ENCODE measurements at regions not wholly inside any gene's neighbourhood (a gene's known extent, or its start where the extent isn't known, plus 50 kb on each side); places are given as distances from the start of the nearest gene placed in this dataset.

DNA sequence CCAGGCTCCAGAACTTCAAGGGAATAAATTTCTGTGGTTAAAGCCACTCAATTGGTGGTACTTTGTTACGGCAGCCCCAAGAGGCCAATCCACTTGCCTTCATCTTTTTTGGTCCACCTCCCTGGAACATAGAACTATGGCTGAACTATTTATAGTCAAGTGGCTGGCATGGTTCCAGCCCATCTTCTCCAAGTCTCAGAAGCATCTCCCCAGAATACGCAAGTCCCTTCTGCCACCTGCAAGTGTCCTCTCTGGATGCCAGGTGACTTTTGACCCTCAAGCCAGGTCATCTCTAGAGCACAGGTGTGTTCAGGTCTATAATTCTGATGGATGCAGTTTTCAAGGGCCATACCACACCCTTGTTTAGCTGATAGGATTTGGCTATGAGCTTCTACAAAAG lies 371.5 kb downstream of the AACS start:
- no peaks in the 10 kb centered on the region for H3K9me3 Mint-ChIP-seq
- H3K36me3 Mint-ChIP-seq (ENCODE audit: low read depth): peaks cover 4% of the 10 kb centered on the region; the same call in 2 of the 3 replicates
- H4K20me1 ChIP-seq (replicated peaks; ENCODE audit: insufficient read depth): no peaks in the 10 kb centered on the region; the same call in 1 of the 2 replicates
- no peak overlapping the region for H3K4me3 Mint-ChIP-seq
- H3K27me3 Mint-ChIP-seq (ENCODE audit: insufficient read depth, low read depth, poor library complexity): peaks cover 13% of the 10 kb centered on the region
- H3K27ac Mint-ChIP-seq: no peak overlapping the region
- peaks cover 7% of the 10 kb centered on the region; the same call in 1 of the 2 replicates for H3K79me2 ChIP-seq (replicated peaks; ENCODE audit: insufficient read depth)
- ATAC-seq (no peak), DNase-seq (ENCODE audit: low spot score) (no peak)
- no peak overlapping the region for H3K4me3 ChIP-seq
- H3F3A ChIP-seq (replicated peaks; ENCODE audit: low read depth): no peaks in the 10 kb centered on the region
- H3K36me3 ChIP-seq (ENCODE audit: insufficient read depth): no peaks in the 10 kb centered on the region
- no peak overlapping the region for H3K4me2 ChIP-seq
- peaks cover 36% of the 10 kb centered on the region for H3K4me1 Mint-ChIP-seq
- H3K27ac ChIP-seq (ENCODE audit: low read depth): no peak overlapping the region
- no peaks in the 10 kb centered on the region for H3K27me3 ChIP-seq (ENCODE audit: insufficient read depth)
- H3K4me1 ChIP-seq (ENCODE audit: insufficient read depth): no peaks in the 10 kb centered on the region
- H3K9me2 ChIP-seq (ENCODE audit: insufficient read depth): 0 out of 2 replicates have a peak, but pooled peaks cover 6% of the 10 kb centered on the region
- H2AFZ ChIP-seq: no peak overlapping the region
- TF ChIP-seq CREB1 (CRISPR knock-in tag; IDR thresholded peaks at IDR 0.05; ENCODE audit: low read depth) (no peak), ZNF331 (CRISPR knock-in tag; IDR thresholded peaks at IDR 0.05; ENCODE audit: low read depth) (no peak), JUNB (IDR thresholded peaks at IDR 0.05; ENCODE audit: unreplicated experiment) (no peak)

DNA sequence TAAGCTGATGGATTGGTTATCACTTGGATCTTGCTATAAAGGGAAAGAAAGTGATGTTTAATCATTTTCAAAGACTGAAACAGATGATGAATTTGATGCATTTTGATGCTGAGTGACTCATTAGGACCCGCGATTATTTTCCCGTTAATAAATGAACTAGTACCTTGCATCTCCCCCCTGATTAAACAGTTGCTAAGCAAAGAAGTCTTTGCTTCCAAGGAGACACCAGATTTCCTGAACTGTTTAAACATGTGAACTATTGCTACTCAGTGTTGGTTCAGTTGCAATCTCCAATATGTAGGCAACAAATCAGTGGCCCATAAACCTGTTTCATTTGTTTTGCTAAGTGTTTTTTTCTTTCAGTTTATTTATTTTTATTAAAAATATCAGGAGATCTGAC lies 375.2 kb downstream of the AACS start:
- no peak for ATAC-seq
- H3F3A ChIP-seq (replicated peaks; ENCODE audit: low read depth): no peaks in the 10 kb centered on the region

More for the DNA sequence above, 375.2 kb downstream of the AACS start:
- no peaks in the 10 kb centered on the region for H4K20me1 ChIP-seq (replicated peaks; ENCODE audit: insufficient read depth)
- Mint-ChIP-seq H3K9me3 (no peaks in the 10 kb centered on the region), H3K27ac (no peak overlapping the region), H3K4me3 (no peak overlapping the region), H3K27me3 (ENCODE audit: insufficient read depth, low read depth, poor library complexity) (peaks cover 8% of the 10 kb centered on the region), H3K36me3 (ENCODE audit: low read depth) (peaks cover 11% of the 10 kb centered on the region), H3K4me1 (peaks cover 40% of the 10 kb centered on the region)
- 0 out of 2 replicates have a peak, but pooled peaks cover 6% of the 10 kb centered on the region for H3K9me2 ChIP-seq (ENCODE audit: insufficient read depth)
- no peak overlapping the region for H3K4me3 ChIP-seq
- H3K79me2 ChIP-seq (replicated peaks; ENCODE audit: insufficient read depth): peaks cover 15% of the 10 kb centered on the region
- TF ChIP-seq, protein P1, sequence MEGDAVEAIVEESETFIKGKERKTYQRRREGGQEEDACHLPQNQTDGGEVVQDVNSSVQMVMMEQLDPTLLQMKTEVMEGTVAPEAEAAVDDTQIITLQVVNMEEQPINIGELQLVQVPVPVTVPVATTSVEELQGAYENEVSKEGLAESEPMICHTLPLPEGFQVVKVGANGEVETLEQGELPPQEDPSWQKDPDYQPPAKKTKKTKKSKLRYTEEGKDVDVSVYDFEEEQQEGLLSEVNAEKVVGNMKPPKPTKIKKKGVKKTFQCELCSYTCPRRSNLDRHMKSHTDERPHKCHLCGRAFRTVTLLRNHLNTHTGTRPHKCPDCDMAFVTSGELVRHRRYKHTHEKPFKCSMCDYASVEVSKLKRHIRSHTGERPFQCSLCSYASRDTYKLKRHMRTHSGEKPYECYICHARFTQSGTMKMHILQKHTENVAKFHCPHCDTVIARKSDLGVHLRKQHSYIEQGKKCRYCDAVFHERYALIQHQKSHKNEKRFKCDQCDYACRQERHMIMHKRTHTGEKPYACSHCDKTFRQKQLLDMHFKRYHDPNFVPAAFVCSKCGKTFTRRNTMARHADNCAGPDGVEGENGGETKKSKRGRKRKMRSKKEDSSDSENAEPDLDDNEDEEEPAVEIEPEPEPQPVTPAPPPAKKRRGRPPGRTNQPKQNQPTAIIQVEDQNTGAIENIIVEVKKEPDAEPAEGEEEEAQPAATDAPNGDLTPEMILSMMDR (conservative IDR thresholded peaks at IDR 0.05; ENCODE audit: low read depth in 2 of 2): no peak
- TF ChIP-seq POLR2AphosphoS5 (IDR thresholded peaks at IDR 0.05; ENCODE audit: low read depth) (no peak), JUNB (IDR thresholded peaks at IDR 0.05; ENCODE audit: unreplicated experiment) (no peak), CREB1 (CRISPR knock-in tag; IDR thresholded peaks at IDR 0.05; ENCODE audit: low read depth) (no peak), ZNF331 (CRISPR knock-in tag; IDR thresholded peaks at IDR 0.05; ENCODE audit: low read depth) (no peak), EZH2phosphoT487 (IDR thresholded peaks at IDR 0.05; ENCODE audit: unreplicated experiment) (no peak), STAT1 (IDR thresholded peaks at IDR 0.05; ENCODE audit: unreplicated experiment) (no peak)
- TF ChIP-seq, protein P2, sequence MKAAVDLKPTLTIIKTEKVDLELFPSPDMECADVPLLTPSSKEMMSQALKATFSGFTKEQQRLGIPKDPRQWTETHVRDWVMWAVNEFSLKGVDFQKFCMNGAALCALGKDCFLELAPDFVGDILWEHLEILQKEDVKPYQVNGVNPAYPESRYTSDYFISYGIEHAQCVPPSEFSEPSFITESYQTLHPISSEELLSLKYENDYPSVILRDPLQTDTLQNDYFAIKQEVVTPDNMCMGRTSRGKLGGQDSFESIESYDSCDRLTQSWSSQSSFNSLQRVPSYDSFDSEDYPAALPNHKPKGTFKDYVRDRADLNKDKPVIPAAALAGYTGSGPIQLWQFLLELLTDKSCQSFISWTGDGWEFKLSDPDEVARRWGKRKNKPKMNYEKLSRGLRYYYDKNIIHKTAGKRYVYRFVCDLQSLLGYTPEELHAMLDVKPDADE (IDR thresholded peaks at IDR 0.05): no peak
- TF ChIP-seq, protein P3, sequence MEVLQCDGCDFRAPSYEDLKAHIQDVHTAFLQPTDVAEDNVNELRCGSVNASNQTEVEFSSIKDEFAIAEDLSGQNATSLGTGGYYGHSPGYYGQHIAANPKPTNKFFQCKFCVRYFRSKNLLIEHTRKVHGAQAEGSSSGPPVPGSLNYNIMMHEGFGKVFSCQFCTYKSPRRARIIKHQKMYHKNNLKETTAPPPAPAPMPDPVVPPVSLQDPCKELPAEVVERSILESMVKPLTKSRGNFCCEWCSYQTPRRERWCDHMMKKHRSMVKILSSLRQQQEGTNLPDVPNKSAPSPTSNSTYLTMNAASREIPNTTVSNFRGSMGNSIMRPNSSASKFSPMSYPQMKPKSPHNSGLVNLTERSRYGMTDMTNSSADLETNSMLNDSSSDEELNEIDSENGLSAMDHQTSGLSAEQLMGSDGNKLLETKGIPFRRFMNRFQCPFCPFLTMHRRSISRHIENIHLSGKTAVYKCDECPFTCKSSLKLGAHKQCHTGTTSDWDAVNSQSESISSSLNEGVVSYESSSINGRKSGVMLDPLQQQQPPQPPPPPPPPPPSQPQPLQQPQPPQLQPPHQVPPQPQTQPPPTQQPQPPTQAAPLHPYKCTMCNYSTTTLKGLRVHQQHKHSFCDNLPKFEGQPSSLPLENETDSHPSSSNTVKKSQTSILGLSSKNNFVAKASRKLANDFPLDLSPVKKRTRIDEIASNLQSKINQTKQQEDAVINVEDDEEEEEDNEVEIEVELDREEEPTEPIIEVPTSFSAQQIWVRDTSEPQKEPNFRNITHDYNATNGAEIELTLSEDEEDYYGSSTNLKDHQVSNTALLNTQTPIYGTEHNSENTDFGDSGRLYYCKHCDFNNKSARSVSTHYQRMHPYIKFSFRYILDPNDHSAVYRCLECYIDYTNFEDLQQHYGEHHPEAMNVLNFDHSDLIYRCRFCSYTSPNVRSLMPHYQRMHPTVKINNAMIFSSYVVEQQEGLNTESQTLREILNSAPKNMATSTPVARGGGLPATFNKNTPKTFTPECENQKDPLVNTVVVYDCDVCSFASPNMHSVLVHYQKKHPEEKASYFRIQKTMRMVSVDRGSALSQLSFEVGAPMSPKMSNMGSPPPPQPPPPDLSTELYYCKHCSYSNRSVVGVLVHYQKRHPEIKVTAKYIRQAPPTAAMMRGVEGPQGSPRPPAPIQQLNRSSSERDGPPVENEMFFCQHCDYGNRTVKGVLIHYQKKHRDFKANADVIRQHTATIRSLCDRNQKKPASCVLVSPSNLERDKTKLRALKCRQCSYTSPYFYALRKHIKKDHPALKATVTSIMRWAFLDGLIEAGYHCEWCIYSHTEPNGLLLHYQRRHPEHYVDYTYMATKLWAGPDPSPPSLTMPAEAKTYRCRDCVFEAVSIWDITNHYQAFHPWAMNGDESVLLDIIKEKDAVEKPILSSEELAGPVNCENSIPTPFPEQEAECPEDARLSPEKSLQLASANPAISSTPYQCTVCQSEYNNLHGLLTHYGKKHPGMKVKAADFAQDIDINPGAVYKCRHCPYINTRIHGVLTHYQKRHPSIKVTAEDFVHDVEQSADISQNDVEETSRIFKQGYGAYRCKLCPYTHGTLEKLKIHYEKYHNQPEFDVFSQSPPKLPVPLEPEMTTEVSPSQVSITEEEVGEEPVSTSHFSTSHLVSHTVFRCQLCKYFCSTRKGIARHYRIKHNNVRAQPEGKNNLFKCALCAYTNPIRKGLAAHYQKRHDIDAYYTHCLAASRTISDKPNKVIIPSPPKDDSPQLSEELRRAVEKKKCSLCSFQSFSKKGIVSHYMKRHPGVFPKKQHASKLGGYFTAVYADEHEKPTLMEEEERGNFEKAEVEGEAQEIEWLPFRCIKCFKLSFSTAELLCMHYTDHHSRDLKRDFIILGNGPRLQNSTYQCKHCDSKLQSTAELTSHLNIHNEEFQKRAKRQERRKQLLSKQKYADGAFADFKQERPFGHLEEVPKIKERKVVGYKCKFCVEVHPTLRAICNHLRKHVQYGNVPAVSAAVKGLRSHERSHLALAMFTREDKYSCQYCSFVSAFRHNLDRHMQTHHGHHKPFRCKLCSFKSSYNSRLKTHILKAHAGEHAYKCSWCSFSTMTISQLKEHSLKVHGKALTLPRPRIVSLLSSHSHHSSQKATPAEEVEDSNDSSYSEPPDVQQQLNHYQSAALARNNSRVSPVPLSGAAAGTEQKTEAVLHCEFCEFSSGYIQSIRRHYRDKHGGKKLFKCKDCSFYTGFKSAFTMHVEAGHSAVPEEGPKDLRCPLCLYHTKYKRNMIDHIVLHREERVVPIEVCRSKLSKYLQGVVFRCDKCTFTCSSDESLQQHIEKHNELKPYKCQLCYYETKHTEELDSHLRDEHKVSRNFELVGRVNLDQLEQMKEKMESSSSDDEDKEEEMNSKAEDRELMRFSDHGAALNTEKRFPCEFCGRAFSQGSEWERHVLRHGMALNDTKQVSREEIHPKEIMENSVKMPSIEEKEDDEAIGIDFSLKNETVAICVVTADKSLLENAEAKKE (CRISPR knock-in tag; IDR thresholded peaks at IDR 0.05): no peak
- H3K4me1 ChIP-seq (ENCODE audit: insufficient read depth): no peaks in the 10 kb centered on the region
- H2AFZ ChIP-seq: no peak overlapping the region
- H3K27ac ChIP-seq (ENCODE audit: low read depth): no peak overlapping the region
- no peaks in the 10 kb centered on the region for H3K27me3 ChIP-seq (ENCODE audit: insufficient read depth)
- H3K4me2 ChIP-seq: no peak overlapping the region
- no peak for DNase-seq (ENCODE audit: low spot score)
- no peaks in the 10 kb centered on the region for H3K36me3 ChIP-seq (ENCODE audit: insufficient read depth)
